Testis (tissue), 2 donors: ENCODE measurements at regions not wholly inside any gene's neighbourhood (a gene's known extent, or its start where the extent isn't known, plus 50 kb on each side); places are given as distances from the start of the nearest gene placed in this dataset.

Experiments
- POLR2A ChIP-seq: fragments of 450-650 bp; IDR thresholded peaks from one replicate; pipeline ENCODE4 v1.6.1; 2017; ENCODE audit warnings: antibody characterized with exemption, mild to moderate bottlenecking, moderate library complexity
- TF ChIP-seq, protein P1 (sequence below), 3 experiments: fragments of 450-650 bp in 2 of 3; fragments of 200-600 bp in 1 of 3; sonication (generic) in 1 of 3; IDR thresholded peaks; one replicate each; pipeline ENCODE4 v1.5.1; 2016 to 2019; ENCODE audit warnings: antibody characterized with exemption in 3 of 3, mild to moderate bottlenecking in 2 of 3, moderate library complexity in 1 of 3

DNA sequence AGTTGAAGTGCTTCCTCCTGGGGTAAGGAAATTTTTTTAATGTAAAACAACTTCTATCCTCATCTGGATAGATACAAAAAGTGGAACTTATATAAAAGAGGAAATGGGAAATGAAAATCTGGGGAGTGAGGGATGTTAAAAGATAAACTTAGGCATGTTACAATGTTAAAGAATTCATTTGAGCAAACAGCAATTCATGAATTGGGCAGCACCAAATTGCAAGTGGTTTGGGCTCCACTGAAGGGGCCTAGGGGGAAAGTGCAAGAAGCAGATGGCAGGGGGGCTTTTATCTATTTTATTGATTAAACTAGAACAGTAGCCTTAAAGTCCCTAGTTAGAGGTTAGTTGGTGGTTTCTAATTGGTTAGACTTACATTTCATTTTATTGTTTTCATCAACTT lies 118.1 kb upstream of the NAP1L1 start:
- TF ChIP-seq, protein P1, sequence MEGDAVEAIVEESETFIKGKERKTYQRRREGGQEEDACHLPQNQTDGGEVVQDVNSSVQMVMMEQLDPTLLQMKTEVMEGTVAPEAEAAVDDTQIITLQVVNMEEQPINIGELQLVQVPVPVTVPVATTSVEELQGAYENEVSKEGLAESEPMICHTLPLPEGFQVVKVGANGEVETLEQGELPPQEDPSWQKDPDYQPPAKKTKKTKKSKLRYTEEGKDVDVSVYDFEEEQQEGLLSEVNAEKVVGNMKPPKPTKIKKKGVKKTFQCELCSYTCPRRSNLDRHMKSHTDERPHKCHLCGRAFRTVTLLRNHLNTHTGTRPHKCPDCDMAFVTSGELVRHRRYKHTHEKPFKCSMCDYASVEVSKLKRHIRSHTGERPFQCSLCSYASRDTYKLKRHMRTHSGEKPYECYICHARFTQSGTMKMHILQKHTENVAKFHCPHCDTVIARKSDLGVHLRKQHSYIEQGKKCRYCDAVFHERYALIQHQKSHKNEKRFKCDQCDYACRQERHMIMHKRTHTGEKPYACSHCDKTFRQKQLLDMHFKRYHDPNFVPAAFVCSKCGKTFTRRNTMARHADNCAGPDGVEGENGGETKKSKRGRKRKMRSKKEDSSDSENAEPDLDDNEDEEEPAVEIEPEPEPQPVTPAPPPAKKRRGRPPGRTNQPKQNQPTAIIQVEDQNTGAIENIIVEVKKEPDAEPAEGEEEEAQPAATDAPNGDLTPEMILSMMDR (IDR thresholded peaks at IDR 0.05) = no peak
- TF ChIP-seq POLR2A = no peak
